Mucosa of descending colon (tissue), 3 donors: ENCODE measurements at regions not wholly inside any gene's neighbourhood (a gene's known extent, or its start where the extent isn't known, plus 50 kb on each side); places are given as distances from the start of the nearest gene placed in this dataset.

Experiments
- ATAC-seq: fragments of 200-7000 bp; cut with Tn5 transposase; one replicate; pipeline ENCODE4 v1.9.1; 2020; ENCODE audit warnings: mild to moderate bottlenecking, moderate library complexity
- DNase-seq, 3 donors: peaks; one replicate each; pipeline ENCODE4 v3.0.0-alpha.2; 2020
- H3K36me3 ChIP-seq: fragments of 200-600 bp; one replicate; pipeline ENCODE4 v1.8.0; 2021; ENCODE audit warnings: low read depth, mild to moderate bottlenecking
- H3K4me1 ChIP-seq: fragments of 200-600 bp; one replicate; pipeline ENCODE4 v1.8.0; 2021; ENCODE audit warnings: low read depth, mild to moderate bottlenecking
- H3K4me3 ChIP-seq: fragments of 200-600 bp; one replicate; pipeline ENCODE4 v1.8.0; 2021; ENCODE audit warnings: mild to moderate bottlenecking
- H3K9me3 ChIP-seq: fragments of 200-600 bp; one replicate; pipeline ENCODE4 v1.8.0; 2021; ENCODE audit warnings: mild to moderate bottlenecking
- intact Hi-C, 2 donors: fragments of 100-400 bp; cut with DNase I in 1 of 2; cut with micrococcal nuclease in 1 of 2; formaldehyde crosslinking; loops; one replicate each; pipeline versions ENCODE4 v1.11.0 to v1.11.1; 2022; cut with DNase I, micrococcal nuclease
- TF ChIP-seq, protein P1 (sequence below): fragments of 200-600 bp; IDR thresholded peaks from one replicate; pipeline ENCODE4 v1.8.0; 2022; ENCODE audit warnings: antibody characterized with exemption, mild to moderate bottlenecking
- donor health status: DM: no; HTN: no; CAD: no; lungs with moderate emphysema.
- donor health status: DM: no; HTN: no; CAD: no.
- donor health status: DM: no; HTN: yes; CAD: no.

DNA sequence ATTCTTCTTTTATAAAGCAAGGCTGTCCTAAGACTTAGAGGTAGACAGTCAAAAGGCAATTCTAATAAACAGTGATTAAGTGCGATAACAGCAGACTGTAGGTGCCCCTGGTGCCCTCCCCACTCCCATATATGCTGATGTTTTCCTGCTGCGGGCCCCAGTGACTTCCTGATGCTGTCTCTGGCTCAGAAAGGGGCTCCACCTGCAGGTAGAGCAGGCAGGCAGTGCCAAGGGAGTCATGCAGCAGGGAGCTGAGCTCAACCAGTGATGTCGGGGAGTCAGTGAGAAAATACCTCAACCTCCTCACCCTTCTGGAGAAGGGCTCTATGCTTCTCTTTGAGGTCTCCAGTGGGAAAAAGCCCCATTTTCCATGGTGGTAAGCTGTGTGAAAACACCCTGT is 126.7 kb upstream of the SSTR4 start:
- intact Hi-C loops = no loop called here
- no peak overlapping the region for H3K4me3 ChIP-seq
- ATAC-seq = no peak
- no peaks in the 10 kb centered on the region for H3K9me3 ChIP-seq
- DNase-seq = no peak
- H3K4me1 ChIP-seq = no peaks in the 10 kb centered on the region
- TF ChIP-seq, protein P1, sequence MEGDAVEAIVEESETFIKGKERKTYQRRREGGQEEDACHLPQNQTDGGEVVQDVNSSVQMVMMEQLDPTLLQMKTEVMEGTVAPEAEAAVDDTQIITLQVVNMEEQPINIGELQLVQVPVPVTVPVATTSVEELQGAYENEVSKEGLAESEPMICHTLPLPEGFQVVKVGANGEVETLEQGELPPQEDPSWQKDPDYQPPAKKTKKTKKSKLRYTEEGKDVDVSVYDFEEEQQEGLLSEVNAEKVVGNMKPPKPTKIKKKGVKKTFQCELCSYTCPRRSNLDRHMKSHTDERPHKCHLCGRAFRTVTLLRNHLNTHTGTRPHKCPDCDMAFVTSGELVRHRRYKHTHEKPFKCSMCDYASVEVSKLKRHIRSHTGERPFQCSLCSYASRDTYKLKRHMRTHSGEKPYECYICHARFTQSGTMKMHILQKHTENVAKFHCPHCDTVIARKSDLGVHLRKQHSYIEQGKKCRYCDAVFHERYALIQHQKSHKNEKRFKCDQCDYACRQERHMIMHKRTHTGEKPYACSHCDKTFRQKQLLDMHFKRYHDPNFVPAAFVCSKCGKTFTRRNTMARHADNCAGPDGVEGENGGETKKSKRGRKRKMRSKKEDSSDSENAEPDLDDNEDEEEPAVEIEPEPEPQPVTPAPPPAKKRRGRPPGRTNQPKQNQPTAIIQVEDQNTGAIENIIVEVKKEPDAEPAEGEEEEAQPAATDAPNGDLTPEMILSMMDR = no peak
- H3K36me3 ChIP-seq = no peaks in the 10 kb centered on the region

DNA sequence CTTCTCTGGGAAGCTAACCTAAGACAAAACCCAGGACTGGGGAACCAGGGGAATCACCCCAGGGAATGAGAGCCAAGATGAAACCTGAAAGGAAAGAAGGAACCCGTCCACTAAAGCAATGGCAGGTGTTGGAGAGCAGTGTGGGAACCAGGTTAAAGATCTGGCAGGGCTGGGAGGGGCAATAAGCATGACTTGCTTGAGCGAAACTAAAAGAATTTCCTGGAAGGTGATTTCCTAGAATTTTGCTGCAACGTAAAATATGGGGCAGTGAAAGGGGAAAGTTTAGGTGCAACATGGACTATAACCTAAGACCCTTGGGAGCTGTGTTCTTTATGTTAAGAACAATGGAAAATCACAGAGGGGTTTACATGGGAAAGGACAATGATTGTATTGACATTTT is 126.2 kb upstream of the SSTR4 start:
- Histone ChIP-seq H3K9me3 (no peaks in the 10 kb centered on the region), H3K36me3 (no peaks in the 10 kb centered on the region), H3K4me1 (no peaks in the 10 kb centered on the region), H3K4me3 (no peak overlapping the region)
- intact Hi-C loops = no loop called here
- ATAC-seq (no peak), DNase-seq (no peak)
- TF ChIP-seq, protein P1 = no peak

DNA sequence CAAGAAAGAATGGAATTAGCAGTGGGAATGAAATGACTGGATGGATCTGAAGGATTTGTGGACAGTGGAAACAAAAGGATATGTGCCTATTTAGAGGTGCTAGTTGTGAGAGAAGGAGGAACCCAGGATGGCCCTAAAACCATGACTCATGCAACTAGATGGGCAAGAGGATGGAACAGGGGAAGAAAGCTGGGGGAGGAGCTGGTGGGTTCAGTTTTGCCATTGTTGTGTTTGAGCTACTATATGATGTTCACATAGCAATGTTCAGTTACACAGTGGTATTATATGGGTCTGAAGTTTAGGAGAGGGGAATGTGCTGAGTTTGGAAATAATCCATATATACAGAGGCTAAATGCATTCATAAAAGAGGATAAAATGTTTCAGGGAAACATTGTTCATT is 125.7 kb upstream of the SSTR4 start:
- ATAC-seq = no peak
- H3K4me1 ChIP-seq = no peaks in the 10 kb centered on the region
- intact Hi-C loops = no loop called here

DNA sequence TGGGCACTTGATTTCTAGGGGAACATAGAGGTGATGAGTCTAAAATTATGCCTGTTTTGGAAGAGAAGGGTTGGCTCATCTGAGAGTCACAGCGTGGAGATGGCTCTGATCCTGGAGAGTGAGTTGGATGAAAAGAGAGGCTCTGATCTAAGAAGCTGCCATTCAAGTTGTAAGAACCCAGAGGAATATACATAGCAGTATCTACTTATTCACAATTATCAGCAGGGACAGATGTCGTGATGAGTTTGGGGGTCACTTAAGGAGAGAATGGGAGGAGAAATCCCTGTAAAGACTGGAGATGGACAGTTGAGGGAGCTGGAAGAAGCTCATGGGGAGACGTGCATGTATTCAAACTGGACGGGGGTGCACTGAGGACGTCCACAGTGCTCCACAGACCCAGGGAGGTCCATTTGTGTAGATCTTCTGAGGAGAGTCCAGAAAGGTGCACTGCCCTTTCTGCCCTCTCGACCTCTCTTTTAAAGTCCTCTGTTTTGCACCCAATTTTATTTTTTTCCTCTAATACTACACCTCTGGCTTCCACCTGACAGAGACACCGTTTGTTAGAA is 124.7 kb upstream of the SSTR4 start:
- TF ChIP-seq, protein P1 = no peak
- intact Hi-C loops = no loop called here
- H3K9me3 ChIP-seq = no peaks in the 10 kb centered on the region
- no peaks in the 10 kb centered on the region for H3K4me1 ChIP-seq
- H3K4me3 ChIP-seq = no peak overlapping the region
- H3K36me3 ChIP-seq = no peaks in the 10 kb centered on the region
- DNase-seq (no peak), ATAC-seq (no peak)

More for the DNA sequence above, 125.7 kb upstream of the SSTR4 start:
- Histone ChIP-seq H3K4me3 (no peak overlapping the region), H3K9me3 (no peaks in the 10 kb centered on the region), H3K36me3 (no peaks in the 10 kb centered on the region)
- TF ChIP-seq, protein P1 = no peak
- DNase-seq = no peak

DNA sequence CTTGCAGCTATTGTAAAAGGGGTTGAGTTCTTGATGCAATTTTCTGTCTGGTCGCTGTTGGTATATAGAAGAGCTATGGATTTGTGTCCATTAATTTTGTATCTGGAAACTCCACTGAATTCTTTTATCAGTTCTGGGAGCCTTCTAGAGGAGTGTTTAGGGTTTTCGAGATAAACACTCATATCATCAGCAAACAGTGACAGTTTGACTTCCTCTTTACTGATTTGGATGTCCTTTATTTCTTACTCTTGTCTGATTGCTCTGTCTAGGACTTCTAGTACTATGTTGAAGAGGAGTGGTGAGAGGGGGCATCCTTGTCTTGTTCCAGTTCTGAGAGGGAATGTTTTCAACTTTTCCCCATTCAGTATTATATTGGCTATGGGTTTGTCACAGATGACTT is 120.8 kb upstream of the SSTR4 start:
- Histone ChIP-seq H3K4me3 (no peak overlapping the region), H3K36me3 (no peaks in the 10 kb centered on the region), H3K9me3 (no peaks in the 10 kb centered on the region), H3K4me1 (no peaks in the 10 kb centered on the region)
- no peak for DNase-seq
- ATAC-seq = no peak
- TF ChIP-seq, protein P1 = no peak
- intact Hi-C loops = no loop called here

DNA sequence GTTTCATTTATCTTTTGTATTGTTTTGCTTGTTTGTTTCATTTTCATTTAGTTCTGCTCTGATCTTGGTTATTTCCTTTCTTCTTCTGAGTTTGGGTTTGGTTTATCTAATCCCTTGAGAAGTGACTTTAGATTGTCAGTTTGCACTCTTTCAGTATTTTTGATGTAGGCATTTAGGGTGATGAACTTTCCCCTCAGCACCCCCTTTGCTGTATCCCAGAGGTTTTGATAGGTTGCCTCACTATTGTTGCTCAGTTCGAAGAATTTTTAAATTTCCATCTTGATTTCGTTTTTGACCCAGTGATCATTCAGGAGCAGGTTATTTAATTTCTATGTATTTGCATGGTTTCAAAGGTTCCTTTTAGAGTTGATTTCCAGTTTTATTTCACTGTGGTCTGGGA is 119.6 kb upstream of the SSTR4 start:
- no peaks in the 10 kb centered on the region for H3K4me1 ChIP-seq
- H3K9me3 ChIP-seq = no peaks in the 10 kb centered on the region
- no peak overlapping the region for H3K4me3 ChIP-seq
- intact Hi-C loops = no loop called here
- DNase-seq (no peak), ATAC-seq (no peak)
- TF ChIP-seq, protein P1 = no peak
- no peaks in the 10 kb centered on the region for H3K36me3 ChIP-seq
